MM.1S (cell line): ENCODE measurements at regions not wholly inside any gene's neighbourhood (a gene's known extent, or its start where the extent isn't known, plus 50 kb on each side); places are given as distances from the start of the nearest gene placed in this dataset.

Experiments used
- DNase-seq: peaks from one replicate; pipeline ENCODE4 v3.0.0-alpha.2; 2015
- H2AFZ ChIP-seq: fragments of 300-600 bp; sonication (generic); 2 replicates; pipeline ENCODE4 v1.6.0; 2016; ENCODE audit warnings: antibody characterized with exemption, low read length
- H3F3A ChIP-seq: fragments of 300-600 bp; sonication (generic); 2 replicates; pipeline ENCODE4 v1.6.1; 2016; ENCODE audit warnings: mild to moderate bottlenecking, antibody characterized with exemption, low read length, moderate library complexity, mixed read lengths; ENCODE audit not compliant: insufficient read depth
- H3K27ac ChIP-seq: fragments of 300-600 bp; sonication (generic); 2 replicates; pipeline ENCODE4 v1.5.1; 2016; ENCODE audit warnings: mild to moderate bottlenecking, low read length
- H3K27me3 ChIP-seq: fragments of 300-600 bp; sonication (generic); replicated peaks from 2 replicates; pipeline ENCODE4 v1.6.0; 2016; ENCODE audit warnings: low read length; ENCODE audit not compliant: insufficient read depth
- H3K36me3 ChIP-seq: fragments of 300-600 bp; sonication (generic); replicated peaks from 2 replicates; pipeline ENCODE4 v1.6.1; 2016; ENCODE audit warnings: mild to moderate bottlenecking, low read length, mixed read lengths; ENCODE audit not compliant: insufficient read depth
- H3K4me1 ChIP-seq: fragments of 300-600 bp; sonication (generic); 2 replicates; pipeline ENCODE4 v1.6.1; 2016; ENCODE audit warnings: low read length, mixed read lengths
- H3K4me2 ChIP-seq: fragments of 300-600 bp; sonication (generic); 2 replicates; pipeline ENCODE4 v1.6.0; 2016; ENCODE audit warnings: low read depth, low read length
- H3K4me3 ChIP-seq: fragments of 300-600 bp; sonication (generic); 2 replicates; pipeline ENCODE4 v1.5.1; 2016; ENCODE audit warnings: low read length, mixed read lengths
- H3K79me2 ChIP-seq: fragments of 300-600 bp; sonication (generic); 2 replicates; pipeline ENCODE4 v1.6.1; 2016; ENCODE audit warnings: mixed run types, low read length, mixed read lengths
- H3K9ac ChIP-seq: fragments of 300-600 bp; sonication (generic); 2 replicates; pipeline ENCODE4 v1.6.1; 2016; ENCODE audit warnings: low read length, mixed read lengths
- H3K9me2 ChIP-seq: fragments of 300-600 bp; sonication (generic); replicated peaks from 2 replicates; pipeline ENCODE4 v1.6.1; 2016; ENCODE audit warnings: mild to moderate bottlenecking, low read length, mixed read lengths; ENCODE audit not compliant: insufficient read depth
- H3K9me3 ChIP-seq: fragments of 300-600 bp; sonication (generic); replicated peaks from 2 replicates; pipeline ENCODE4 v1.6.1; 2016; ENCODE audit warnings: mild to moderate bottlenecking, low read length, mixed read lengths; ENCODE audit not compliant: insufficient read depth
- H4K20me1 ChIP-seq: fragments of 300-600 bp; sonication (generic); 2 replicates; pipeline ENCODE4 v1.6.1; 2016; ENCODE audit warnings: mild to moderate bottlenecking, low read length, moderate library complexity, mixed read lengths; ENCODE audit not compliant: insufficient read depth
- CTCF ChIP-seq: fragments of 300-600 bp; sonication (generic); IDR thresholded peaks from 2 replicates; pipeline ENCODE4 v1.5.1; 2016; ENCODE audit warnings: antibody characterized with exemption, low read length, mixed read lengths
- EZH2 ChIP-seq: fragments of 300-600 bp; sonication (generic); optimal IDR thresholded peaks from 2 replicates; pipeline ENCODE3; 2017; ENCODE audit warnings: low read depth, mild to moderate bottlenecking, antibody characterized with exemption, low read length, mixed read lengths
- EZH2phosphoT487 ChIP-seq: fragments of 300-600 bp; sonication (generic); IDR thresholded peaks from 2 replicates; pipeline ENCODE4 v1.6.1; 2018; ENCODE audit warnings: antibody characterized with exemption, low read length

- Histone ChIP-seq H3K79me2 (no peaks in the 10 kb centered on the region), H4K20me1 (no peaks in the 10 kb centered on the region), H3K27me3 (no peaks in the 10 kb centered on the region), H3K27ac (no peak overlapping the region), H3K4me1 (no peaks in the 10 kb centered on the region), H3K9me2 (no peaks in the 10 kb centered on the region), H3K9ac (no peak overlapping the region), H3K4me2 (no peak overlapping the region), H3K36me3 (no peaks in the 10 kb centered on the region), H3K9me3 (no peaks in the 10 kb centered on the region), H3F3A (no peaks in the 10 kb centered on the region), H3K4me3 (no peak overlapping the region), H2AFZ (peak overlapping the region; percentile 19; the same call in 1 of the 2 replicates)
- no peak for DNase-seq
- no peak for TF ChIP-seq CTCF
- TF ChIP-seq EZH2 = no peak
- TF ChIP-seq EZH2phosphoT487 = no peak
Measured at GRCh38 chr20:39170896-39171463, 208.8 kb downstream of the DHX35 start.

- Histone ChIP-seq H2AFZ (no peak overlapping the region), H3K9ac (no peak overlapping the region), H3K79me2 (no peaks in the 10 kb centered on the region), H3K27me3 (no peaks in the 10 kb centered on the region), H3K27ac (no peak overlapping the region), H3K36me3 (no peaks in the 10 kb centered on the region), H3F3A (no peaks in the 10 kb centered on the region), H3K9me2 (no peaks in the 10 kb centered on the region), H3K9me3 (no peaks in the 10 kb centered on the region), H4K20me1 (no peaks in the 10 kb centered on the region), H3K4me1 (no peaks in the 10 kb centered on the region), H3K4me3 (no peak overlapping the region), H3K4me2 (no peak overlapping the region)
- no peak for TF ChIP-seq EZH2
- no peak for DNase-seq
Measured at GRCh38 chr20:39165099-39165498, 203.0 kb downstream of the DHX35 start.

GRCh38 chr20:39164642-39165041, 202.5 kb downstream of the DHX35 start:
- Histone ChIP-seq H3F3A (no peaks in the 10 kb centered on the region), H3K9me3 (no peaks in the 10 kb centered on the region)
- DNase-seq = no peak

More at GRCh38 chr20:39164642-39165041, 202.5 kb downstream of the DHX35 start:
- Histone ChIP-seq H3K4me1 (no peaks in the 10 kb centered on the region), H3K79me2 (no peaks in the 10 kb centered on the region), H3K27me3 (no peaks in the 10 kb centered on the region), H3K36me3 (no peaks in the 10 kb centered on the region), H3K4me2 (no peak overlapping the region), H3K4me3 (no peak overlapping the region), H3K9ac (no peak overlapping the region), H3K27ac (no peak overlapping the region), H2AFZ (no peak overlapping the region), H4K20me1 (no peaks in the 10 kb centered on the region), H3K9me2 (no peaks in the 10 kb centered on the region)
- no peak for TF ChIP-seq EZH2phosphoT487
- TF ChIP-seq EZH2 = no peak
- TF ChIP-seq CTCF = no peak
